ENCODE measurements at regions not wholly inside any gene's neighbourhood (a gene's known extent, or its start where the extent isn't known, plus 50 kb on each side); places are given as distances from the start of the nearest gene placed in this dataset.

DNA sequence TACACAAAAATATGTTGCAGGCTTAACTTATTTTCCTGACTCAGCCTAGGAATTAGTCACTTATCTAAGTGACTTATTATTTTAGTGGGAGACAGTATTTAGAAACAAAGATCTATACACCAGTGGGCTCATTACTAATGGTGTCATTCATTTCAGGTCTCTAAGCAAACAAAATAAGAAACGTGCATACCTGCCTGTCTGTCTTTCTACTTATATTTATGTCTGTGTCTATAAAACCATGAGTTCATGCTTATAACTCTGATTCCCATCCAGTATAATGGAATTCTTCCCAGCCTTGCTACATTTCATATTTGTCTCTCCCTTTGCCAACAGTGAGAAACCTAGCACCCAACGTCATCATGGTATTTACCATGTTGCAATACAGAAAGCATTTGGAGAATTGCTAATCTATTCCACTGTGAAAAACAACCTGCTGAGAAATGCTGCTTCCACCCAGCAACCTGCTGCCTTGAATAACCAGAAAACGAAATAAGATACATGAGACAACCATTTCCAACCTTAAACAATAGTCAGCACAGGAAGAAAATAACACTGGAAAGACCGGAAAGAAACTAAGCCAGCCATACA is 501.0 kb downstream of the GLRX3 start:
- TF ChIP-seq POLR2A (IDR thresholded peaks at IDR 0.05) (no peak), POLR2AphosphoS5 (IDR thresholded peaks at IDR 0.05) (no peak)
- TF ChIP-seq, protein P1, sequence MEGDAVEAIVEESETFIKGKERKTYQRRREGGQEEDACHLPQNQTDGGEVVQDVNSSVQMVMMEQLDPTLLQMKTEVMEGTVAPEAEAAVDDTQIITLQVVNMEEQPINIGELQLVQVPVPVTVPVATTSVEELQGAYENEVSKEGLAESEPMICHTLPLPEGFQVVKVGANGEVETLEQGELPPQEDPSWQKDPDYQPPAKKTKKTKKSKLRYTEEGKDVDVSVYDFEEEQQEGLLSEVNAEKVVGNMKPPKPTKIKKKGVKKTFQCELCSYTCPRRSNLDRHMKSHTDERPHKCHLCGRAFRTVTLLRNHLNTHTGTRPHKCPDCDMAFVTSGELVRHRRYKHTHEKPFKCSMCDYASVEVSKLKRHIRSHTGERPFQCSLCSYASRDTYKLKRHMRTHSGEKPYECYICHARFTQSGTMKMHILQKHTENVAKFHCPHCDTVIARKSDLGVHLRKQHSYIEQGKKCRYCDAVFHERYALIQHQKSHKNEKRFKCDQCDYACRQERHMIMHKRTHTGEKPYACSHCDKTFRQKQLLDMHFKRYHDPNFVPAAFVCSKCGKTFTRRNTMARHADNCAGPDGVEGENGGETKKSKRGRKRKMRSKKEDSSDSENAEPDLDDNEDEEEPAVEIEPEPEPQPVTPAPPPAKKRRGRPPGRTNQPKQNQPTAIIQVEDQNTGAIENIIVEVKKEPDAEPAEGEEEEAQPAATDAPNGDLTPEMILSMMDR (IDR thresholded peaks at IDR 0.05 in 8 of 11, conservative IDR thresholded peaks at IDR 0.05 in 3 of 11), result no peak
